WTC11 (cell line): ENCODE measurements at regions not wholly inside any gene's neighbourhood (a gene's known extent, or its start where the extent isn't known, plus 50 kb on each side); places are given as distances from the start of the nearest gene placed in this dataset.

Experiments
- ATAC-seq: fragments of 200-7000 bp; cut with Tn5 transposase; 2 replicates; pipeline ENCODE4 v1.10.0; 2021; ENCODE audit warnings: mild to moderate bottlenecking, moderate library complexity
- CTCF ChIA-PET: fragments of 300-600 bp; sonication (Branson Sonifier 250); formaldehyde crosslinking; loops from one replicate; lab custom pipeline; 2021; ENCODE audit warnings: antibody characterized with exemption; lab: Charles Lee
- POLR2A ChIA-PET: fragments of 350-600 bp; sonication (Branson Sonifier 250); formaldehyde crosslinking; loops from one replicate; lab custom pipeline; 2021; ENCODE audit warnings: antibody characterized with exemption; lab: Charles Lee
- DNase-seq: peaks from one replicate; pipeline ENCODE4 v3.0.0; 2021; ENCODE audit warnings: low spot score
- H3K27ac Mint-ChIP-seq: 2 replicates; pipeline ENCODE4 v1.8.0; 2021; ENCODE audit warnings: mixed read lengths
- H3K27me3 Mint-ChIP-seq: 2 replicates; pipeline ENCODE4 v1.8.0; 2021; ENCODE audit warnings: low read depth, mild to moderate bottlenecking, moderate library complexity, mixed read lengths
- H3K36me3 Mint-ChIP-seq: 2 replicates; pipeline ENCODE4 v1.8.0; 2021; ENCODE audit warnings: mixed read lengths
- H3K4me1 Mint-ChIP-seq: 2 replicates; pipeline ENCODE4 v1.8.0; 2022; ENCODE audit warnings: mixed read lengths
- H3K4me3 Mint-ChIP-seq: 2 replicates; pipeline ENCODE4 v1.8.0; 2021; ENCODE audit warnings: mild to moderate bottlenecking, moderate library complexity, mixed read lengths
- H3K9me3 Mint-ChIP-seq: 2 replicates; pipeline ENCODE4 v1.8.0; 2021; ENCODE audit warnings: mixed read lengths
- AR ChIP-seq: fragments of 250-450 bp; sonication (Bioruptor Pico); IDR thresholded peaks from 2 replicates; pipeline ENCODE4 v1.9.0; 2021; ENCODE audit warnings: mild to moderate bottlenecking
- ATF2 ChIP-seq: sonication (generic); formaldehyde crosslinking; IDR thresholded peaks from 2 replicates; pipeline ENCODE4 v1.8.1; 2022; ENCODE audit warnings: low read depth, missing genetic modification reagents, borderline replicate concordance
- ATF3 ChIP-seq: sonication (generic); formaldehyde crosslinking; conservative IDR thresholded peaks from 2 replicates; pipeline ENCODE4 v1.8.1; 2022; ENCODE audit warnings: mild to moderate bottlenecking, missing genetic modification reagents
- ATF6 ChIP-seq: sonication (generic); formaldehyde crosslinking; IDR thresholded peaks from 2 replicates; pipeline ENCODE4 v1.8.1; 2023; ENCODE audit warnings: mild to moderate bottlenecking, missing genetic modification reagents
- E2F1 ChIP-seq: sonication (generic); formaldehyde crosslinking; IDR thresholded peaks from 2 replicates; pipeline ENCODE4 v1.8.0; 2022; ENCODE audit warnings: mild to moderate bottlenecking, missing genetic modification reagents
- FOXJ3 ChIP-seq: sonication (generic); formaldehyde crosslinking; IDR thresholded peaks from 2 replicates; pipeline ENCODE4 v1.9.0; 2021; ENCODE audit warnings: missing genetic modification reagents, mild to moderate bottlenecking, borderline replicate concordance
- GABPB1 ChIP-seq: sonication (generic); formaldehyde crosslinking; IDR thresholded peaks from 2 replicates; pipeline ENCODE4 v1.8.1; 2023; ENCODE audit warnings: mild to moderate bottlenecking, missing genetic modification reagents
- GRHL2 ChIP-seq: fragments of 250-450 bp; sonication (Bioruptor Pico); IDR thresholded peaks from 2 replicates; pipeline ENCODE4 v1.8.0; 2022; ENCODE audit warnings: mild to moderate bottlenecking, moderate library complexity; ENCODE audit not compliant: insufficient replicate concordance, severe bottlenecking
- HMGA2 ChIP-seq: fragments of 250-450 bp; sonication (Bioruptor Pico); IDR thresholded peaks from 2 replicates; pipeline ENCODE4 v1.4.0; 2021; ENCODE audit warnings: mild to moderate bottlenecking, moderate library complexity
- IRF1 ChIP-seq: sonication (generic); formaldehyde crosslinking; IDR thresholded peaks from 2 replicates; pipeline ENCODE4 v1.8.0; 2023; ENCODE audit warnings: missing genetic modification reagents
- IRF2 ChIP-seq: sonication (generic); formaldehyde crosslinking; IDR thresholded peaks from 2 replicates; pipeline ENCODE4 v1.8.0; 2022; ENCODE audit warnings: low read depth, missing genetic modification reagents, borderline replicate concordance
- JAZF1 ChIP-seq: fragments of 250-450 bp; sonication (Bioruptor Pico); IDR thresholded peaks from 2 replicates; pipeline ENCODE4 v1.9.0; 2021; ENCODE audit warnings: moderate library complexity, mild to moderate bottlenecking, inconsistent platforms
- JUN ChIP-seq: sonication (generic); formaldehyde crosslinking; IDR thresholded peaks from 2 replicates; pipeline ENCODE4 v1.8.0; 2023; ENCODE audit warnings: mild to moderate bottlenecking, missing genetic modification reagents
- NR1H2 ChIP-seq: sonication (generic); formaldehyde crosslinking; IDR thresholded peaks from 2 replicates; pipeline ENCODE4 v1.9.0; 2021; ENCODE audit warnings: mild to moderate bottlenecking, moderate library complexity, missing genetic modification reagents
- OVOL2 ChIP-seq: fragments of 250-450 bp; sonication (Bioruptor Pico); IDR thresholded peaks from 2 replicates; pipeline ENCODE4 v1.9.0; 2021; ENCODE audit warnings: mild to moderate bottlenecking, borderline replicate concordance
- PRDM15 ChIP-seq: sonication (generic); formaldehyde crosslinking; IDR thresholded peaks from 2 replicates; pipeline ENCODE4 v1.8.0; 2022; ENCODE audit warnings: missing genetic modification reagents
- SOX15 ChIP-seq: fragments of 250-450 bp; sonication (Bioruptor Pico); IDR thresholded peaks from 2 replicates; pipeline ENCODE4 v1.9.0; 2021; ENCODE audit warnings: mild to moderate bottlenecking
- TEAD1 ChIP-seq: sonication (generic); formaldehyde crosslinking; IDR thresholded peaks from 2 replicates; pipeline ENCODE4 v1.8.0; 2022; ENCODE audit warnings: mild to moderate bottlenecking, missing genetic modification reagents
- ZBTB21 ChIP-seq: sonication (generic); formaldehyde crosslinking; IDR thresholded peaks from 2 replicates; pipeline ENCODE4 v1.8.1; 2023; ENCODE audit warnings: mild to moderate bottlenecking, missing genetic modification reagents, borderline replicate concordance
- ZBTB43 ChIP-seq: sonication (generic); formaldehyde crosslinking; IDR thresholded peaks from 2 replicates; pipeline ENCODE4 v1.8.1; 2023; ENCODE audit warnings: mild to moderate bottlenecking, missing genetic modification reagents

GRCh38 chr10:62453274-62453673 lies 79.1 kb downstream of the ZNF365 start:
- POLR2A ChIA-PET = no interaction called here
- Mint-ChIP-seq H3K9me3 (peaks cover 6% of the 10 kb centered on the region), H3K4me3 (no peak overlapping the region), H3K4me1 (0 out of 2 replicates have a peak, but pooled peaks cover 5% of the 10 kb centered on the region), H3K27me3 (no peaks in the 10 kb centered on the region), H3K27ac (no peak overlapping the region), H3K36me3 (no peaks in the 10 kb centered on the region)
- TF ChIP-seq ZBTB21 (CRISPR knock-in tag) (no peak), ATF3 (CRISPR knock-in tag) (no peak), NR1H2 (no peak)
- CTCF ChIA-PET = no interaction called here
- ATAC-seq (no peak), DNase-seq (no peak)

- no peaks in the 10 kb centered on the region for H3K36me3 Mint-ChIP-seq
- ATAC-seq (no peak), DNase-seq (no peak)
- H3K27ac Mint-ChIP-seq = no peak overlapping the region
- POLR2A ChIA-PET = no interaction called here
- CTCF ChIA-PET = no interaction called here
- H3K9me3 Mint-ChIP-seq = peaks cover 6% of the 10 kb centered on the region
- no peak for TF ChIP-seq AR (CRISPR knock-in tag)
- TF ChIP-seq ZBTB43 (CRISPR knock-in tag) = no peak
- no peak for TF ChIP-seq ATF6 (CRISPR knock-in tag)
- TF ChIP-seq IRF2 = no peak
- TF ChIP-seq OVOL2 (CRISPR knock-in tag) = no peak
- no peak for TF ChIP-seq ATF2
- no peak for TF ChIP-seq GRHL2 (CRISPR knock-in tag)
- TF ChIP-seq PRDM15 (CRISPR knock-in tag) = no peak
- no peak for TF ChIP-seq FOXJ3 (CRISPR knock-in tag)
- no peak for TF ChIP-seq HMGA2 (CRISPR knock-in tag)
- no peak for TF ChIP-seq TEAD1 (CRISPR knock-in tag)
- no peak for TF ChIP-seq E2F1 (CRISPR knock-in tag)
- no peak for TF ChIP-seq IRF1
- TF ChIP-seq SOX15 = no peak
- TF ChIP-seq JAZF1 = no peak
- TF ChIP-seq GABPB1 (CRISPR knock-in tag) = no peak
- TF ChIP-seq JUN (CRISPR knock-in tag) = no peak
- H3K4me3 Mint-ChIP-seq = no peak overlapping the region
- 0 out of 2 replicates have a peak, but pooled peaks cover 5% of the 10 kb centered on the region for H3K4me1 Mint-ChIP-seq
- H3K27me3 Mint-ChIP-seq = no peaks in the 10 kb centered on the region
Observed at GRCh38 chr10:62454687-62455397, 80.7 kb downstream of the ZNF365 start.
